Upper lobe of right lung (tissue), 1 donor: ENCODE measurements at regions not wholly inside any gene's neighbourhood (a gene's known extent, or its start where the extent isn't known, plus 50 kb on each side); places are given as distances from the start of the nearest gene placed in this dataset.
"Not testable (repeated sequence)": the region's sequence is repeated elsewhere in the genome, so short reads cannot be mapped to it uniquely, and the experiment has no call there.

Source experiments
- ATAC-seq: fragments of 200-7000 bp; cut with Tn5 transposase; one replicate; pipeline ENCODE4 v1.9.1; 2020; ENCODE audit warnings: mild to moderate bottlenecking, moderate library complexity
- DNase-seq: peaks from one replicate; pipeline ENCODE4 v3.0.0-alpha.2; 2020
- H3K27ac ChIP-seq: fragments of 200-600 bp; one replicate; pipeline ENCODE4 v1.8.0; 2022
- H3K27me3 ChIP-seq: fragments of 200-600 bp; one replicate; pipeline ENCODE4 v1.8.0; 2022; ENCODE audit warnings: mild to moderate bottlenecking
- H3K36me3 ChIP-seq: fragments of 200-600 bp; one replicate; pipeline ENCODE4 v1.8.0; 2022
- H3K4me1 ChIP-seq: fragments of 200-600 bp; one replicate; pipeline ENCODE4 v1.8.0; 2022
- H3K4me3 ChIP-seq: fragments of 200-600 bp; one replicate; pipeline ENCODE4 v1.8.0; 2022; ENCODE audit warnings: mild to moderate bottlenecking
- H3K9me3 ChIP-seq: fragments of 200-600 bp; one replicate; pipeline ENCODE4 v1.8.0; 2022
- intact Hi-C: fragments of 100-400 bp; cut with DNase I; formaldehyde crosslinking; loops from one replicate; pipeline ENCODE4 v1.11.0; 2022
- TF ChIP-seq, protein P1 (sequence below): fragments of 200-600 bp; IDR thresholded peaks from one replicate; pipeline ENCODE4 v1.8.0; 2022; ENCODE audit warnings: antibody characterized with exemption
- donor health status: DM: no; HTN: yes; CAD: no; lungs with severe emphysema.

DNA sequence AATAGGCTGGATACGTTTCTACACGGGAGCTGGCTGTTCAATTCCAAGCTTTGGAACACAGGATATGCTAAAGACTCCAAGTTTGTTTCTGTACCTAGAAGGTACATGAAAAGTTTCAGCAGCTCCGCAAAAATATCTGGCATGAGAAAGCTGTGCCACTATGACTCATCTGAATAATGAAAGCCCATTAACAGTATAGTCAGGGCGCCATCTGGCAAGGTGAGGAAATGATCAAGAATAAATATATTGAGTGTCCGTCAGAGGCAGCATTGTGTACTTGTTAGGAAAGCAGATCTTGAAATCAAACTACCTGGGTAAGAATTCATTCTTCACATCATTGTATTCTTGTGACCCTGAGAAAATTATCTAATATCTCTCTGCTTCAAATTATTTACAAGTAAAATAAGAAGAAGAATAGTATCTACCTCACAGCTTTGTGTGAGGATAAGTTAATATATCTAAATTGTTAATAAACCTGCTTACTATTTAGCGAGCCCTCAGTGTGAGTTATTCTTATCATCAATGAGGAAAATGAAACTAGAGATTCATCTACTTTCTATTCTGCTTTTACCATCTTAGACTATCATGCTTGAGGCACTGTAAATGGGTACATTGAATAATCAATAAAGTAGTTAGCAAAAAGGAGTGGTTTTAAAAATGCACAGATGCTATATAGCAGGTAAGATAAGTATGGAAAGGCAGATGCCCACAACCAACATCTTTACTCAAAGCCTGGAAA is 53.5 kb downstream of the FSCB start:
- intact Hi-C loops: no loop called here
- no peaks in the 10 kb centered on the region for H3K27me3 ChIP-seq
- H3K36me3 ChIP-seq: no peaks in the 10 kb centered on the region
- TF ChIP-seq, protein P1, sequence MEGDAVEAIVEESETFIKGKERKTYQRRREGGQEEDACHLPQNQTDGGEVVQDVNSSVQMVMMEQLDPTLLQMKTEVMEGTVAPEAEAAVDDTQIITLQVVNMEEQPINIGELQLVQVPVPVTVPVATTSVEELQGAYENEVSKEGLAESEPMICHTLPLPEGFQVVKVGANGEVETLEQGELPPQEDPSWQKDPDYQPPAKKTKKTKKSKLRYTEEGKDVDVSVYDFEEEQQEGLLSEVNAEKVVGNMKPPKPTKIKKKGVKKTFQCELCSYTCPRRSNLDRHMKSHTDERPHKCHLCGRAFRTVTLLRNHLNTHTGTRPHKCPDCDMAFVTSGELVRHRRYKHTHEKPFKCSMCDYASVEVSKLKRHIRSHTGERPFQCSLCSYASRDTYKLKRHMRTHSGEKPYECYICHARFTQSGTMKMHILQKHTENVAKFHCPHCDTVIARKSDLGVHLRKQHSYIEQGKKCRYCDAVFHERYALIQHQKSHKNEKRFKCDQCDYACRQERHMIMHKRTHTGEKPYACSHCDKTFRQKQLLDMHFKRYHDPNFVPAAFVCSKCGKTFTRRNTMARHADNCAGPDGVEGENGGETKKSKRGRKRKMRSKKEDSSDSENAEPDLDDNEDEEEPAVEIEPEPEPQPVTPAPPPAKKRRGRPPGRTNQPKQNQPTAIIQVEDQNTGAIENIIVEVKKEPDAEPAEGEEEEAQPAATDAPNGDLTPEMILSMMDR: no peak
- no peak overlapping the region for H3K27ac ChIP-seq
- no peaks in the 10 kb centered on the region for H3K9me3 ChIP-seq
- DNase-seq: no peak
- no peak overlapping the region for H3K4me3 ChIP-seq
- H3K4me1 ChIP-seq: no peaks in the 10 kb centered on the region
- no peak for ATAC-seq

DNA sequence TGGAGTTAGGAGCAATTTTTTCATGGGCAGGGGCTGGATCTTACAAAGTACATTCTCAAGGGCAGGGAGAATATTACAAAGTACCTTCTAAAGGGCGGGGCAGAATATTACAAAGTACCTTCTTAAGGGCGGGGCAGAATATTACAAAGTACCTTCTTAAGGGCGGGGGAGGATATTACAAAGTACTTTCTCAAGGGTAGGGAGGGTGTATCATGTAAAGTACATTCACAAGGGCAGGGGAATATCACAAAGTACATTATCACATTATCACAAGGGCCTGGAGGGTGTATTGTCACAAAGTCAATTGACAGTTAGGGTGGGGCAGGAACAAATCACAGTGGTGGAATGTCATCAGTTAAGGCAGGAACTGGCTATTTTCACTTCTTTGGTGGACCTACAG is 56.9 kb downstream of the FSCB start:
- intact Hi-C loops, H3K4me3 ChIP-seq, H3K27ac ChIP-seq, H3K9me3 ChIP-seq, DNase-seq, H3K27me3 ChIP-seq, ATAC-seq, H3K36me3 ChIP-seq, H3K4me1 ChIP-seq: not testable (repeated sequence)

DNA sequence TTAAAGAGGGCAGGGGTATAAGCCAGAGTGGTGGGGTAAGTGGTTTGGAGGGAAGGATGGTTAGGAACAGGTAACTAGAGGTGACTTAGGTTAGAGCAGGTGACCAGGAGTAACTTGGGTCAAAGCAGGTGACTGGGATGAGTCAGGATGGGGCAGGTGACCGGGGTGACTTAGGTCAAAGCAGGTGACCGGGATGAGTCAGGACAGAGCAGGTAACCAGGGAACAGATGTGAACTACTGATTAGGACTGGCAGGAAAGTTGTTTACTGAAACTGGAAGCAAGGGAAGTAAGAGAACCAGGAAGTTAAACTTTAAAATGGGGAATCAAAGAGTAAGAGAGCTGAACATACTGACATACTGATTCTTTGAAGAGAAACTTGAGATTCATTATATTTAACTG is 57.4 kb downstream of the FSCB start:
- intact Hi-C loops: no loop called here
- H3K4me3 ChIP-seq: no peak overlapping the region
- no peaks in the 10 kb centered on the region for H3K36me3 ChIP-seq
- ATAC-seq (no peak), DNase-seq (no peak)
- H3K27ac ChIP-seq: no peak overlapping the region
- TF ChIP-seq, protein P1: no peak
- no peaks in the 10 kb centered on the region for H3K27me3 ChIP-seq
- H3K9me3 ChIP-seq: no peaks in the 10 kb centered on the region
- H3K4me1 ChIP-seq: no peaks in the 10 kb centered on the region

DNA sequence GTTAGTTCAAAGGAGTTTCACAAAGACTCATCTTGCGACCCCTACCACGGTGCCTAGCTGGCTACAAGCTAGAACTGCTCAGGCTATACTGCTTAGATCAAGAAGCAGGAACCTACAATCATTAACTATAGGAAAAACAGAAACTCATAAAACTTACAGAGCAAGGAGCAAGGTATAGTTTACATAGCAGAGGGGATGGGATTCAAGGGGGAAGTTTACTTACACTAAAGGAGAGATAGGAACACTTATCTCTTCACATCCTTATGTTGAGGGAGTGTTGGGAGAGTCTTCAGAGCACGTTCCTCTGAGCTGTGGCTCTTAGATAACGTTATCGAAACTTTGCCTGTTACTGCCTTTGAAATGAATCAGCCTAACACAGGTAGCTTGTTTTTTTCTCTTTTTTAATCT is 58.1 kb downstream of the FSCB start:
- no peak for DNase-seq

DNA sequence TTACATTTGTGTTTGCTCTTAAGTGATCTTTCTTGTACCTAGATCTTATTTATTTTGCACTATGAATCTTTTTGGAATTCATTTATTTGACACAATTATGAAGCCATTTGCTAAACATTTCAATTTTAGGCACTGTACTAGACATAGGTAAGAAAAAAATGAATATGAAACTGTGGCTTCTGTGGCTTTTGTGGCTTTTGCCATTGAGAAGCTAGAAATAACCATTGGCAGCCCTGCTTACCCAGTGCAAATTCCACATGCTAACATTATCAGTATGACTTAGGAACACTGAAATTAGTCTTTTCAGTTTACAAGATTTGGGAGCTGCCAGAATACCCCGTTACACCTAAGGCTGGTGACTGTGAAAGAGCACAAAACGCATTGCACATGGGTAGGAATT is 60.1 kb downstream of the FSCB start:
- H3K4me3 ChIP-seq: no peak overlapping the region
- DNase-seq (no peak), ATAC-seq (no peak)
- H3K9me3 ChIP-seq: no peaks in the 10 kb centered on the region
- H3K27ac ChIP-seq: no peak overlapping the region
- no peaks in the 10 kb centered on the region for H3K27me3 ChIP-seq
- H3K36me3 ChIP-seq: no peaks in the 10 kb centered on the region
- intact Hi-C loops: no loop called here
- H3K4me1 ChIP-seq: no peaks in the 10 kb centered on the region
- TF ChIP-seq, protein P1: no peak

More for the DNA sequence above, 58.1 kb downstream of the FSCB start:
- no peak for ATAC-seq
- H3K4me3 ChIP-seq: no peak overlapping the region
- no peaks in the 10 kb centered on the region for H3K27me3 ChIP-seq
- no peaks in the 10 kb centered on the region for H3K4me1 ChIP-seq
- intact Hi-C loops: no loop called here
- no peak overlapping the region for H3K27ac ChIP-seq
- no peaks in the 10 kb centered on the region for H3K36me3 ChIP-seq
- no peaks in the 10 kb centered on the region for H3K9me3 ChIP-seq
- TF ChIP-seq, protein P1: no peak

DNA sequence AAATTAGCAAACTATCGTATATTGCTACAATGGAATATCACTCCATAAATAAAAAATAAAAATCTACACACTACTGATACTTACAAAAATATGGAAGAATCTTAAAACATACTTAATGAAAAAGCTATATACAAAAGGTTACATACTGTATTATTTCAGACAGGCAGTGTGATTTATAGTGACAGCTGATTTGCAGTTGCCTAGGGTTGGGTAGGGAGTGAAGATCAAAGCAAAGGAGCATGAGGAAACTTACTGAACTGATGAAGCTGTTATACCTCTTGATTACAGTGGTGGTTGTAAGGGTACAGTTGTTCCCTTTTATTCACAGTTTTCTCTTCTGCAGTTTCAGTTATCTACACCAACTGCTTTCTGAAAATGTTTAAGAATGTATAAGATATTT is 62.6 kb downstream of the FSCB start:
- intact Hi-C loops: no loop called here
- no peak for ATAC-seq
- H3K27me3 ChIP-seq: no peaks in the 10 kb centered on the region
- H3K4me1 ChIP-seq: no peaks in the 10 kb centered on the region
- no peaks in the 10 kb centered on the region for H3K9me3 ChIP-seq
- H3K36me3 ChIP-seq: no peaks in the 10 kb centered on the region
- no peak overlapping the region for H3K4me3 ChIP-seq
- DNase-seq: no peak
- H3K27ac ChIP-seq: no peak overlapping the region
- TF ChIP-seq, protein P1: no peak
